Tibial nerve (tissue), 4 donors: ENCODE measurements at regions not wholly inside any gene's neighbourhood (a gene's known extent, or its start where the extent isn't known, plus 50 kb on each side); places are given as distances from the start of the nearest gene placed in this dataset.
"Not testable (repeated sequence)": the region's sequence is repeated elsewhere in the genome, so short reads cannot be mapped to it uniquely, and the experiment has no call there.

Source experiments
- CTCF ChIP-seq, 5 experiments: fragments of 200-600 bp in 3 of 5; fragments of 450-650 bp in 2 of 5; sonication (generic) in 3 of 5; IDR thresholded peaks; one replicate each; pipeline ENCODE4 v1.5.1; 2016 to 2019; ENCODE audit warnings: antibody characterized with exemption in 5 of 5, mild to moderate bottlenecking in 3 of 5, moderate library complexity in 2 of 5
- EP300 ChIP-seq, 2 donors: sonication (generic); formaldehyde crosslinking; IDR thresholded peaks; one replicate each; pipeline ENCODE4 v1.6.1; 2017; ENCODE audit warnings: antibody characterized with exemption in 2 of 2, mild to moderate bottlenecking in 1 of 2
- POLR2A ChIP-seq, 2 donors: fragments of 450-650 bp; IDR thresholded peaks; one replicate each; pipeline ENCODE4 v1.6.1; 2017; ENCODE audit warnings: antibody characterized with exemption in 2 of 2, mild to moderate bottlenecking in 2 of 2, moderate library complexity in 2 of 2

GRCh38 chr9:13907842-13908241 is 406.1 kb downstream of the NFIB start:
- not testable (repeated sequence) for TF ChIP-seq CTCF, EP300, POLR2A (IDR thresholded peaks at IDR 0.05)
